Middle frontal gyrus (tissue), 1 donor: ENCODE measurements at regions not wholly inside any gene's neighbourhood (a gene's known extent, or its start where the extent isn't known, plus 50 kb on each side); places are given as distances from the start of the nearest gene placed in this dataset.

Source experiments
- DNase-seq: peaks from one replicate; pipeline ENCODE4 v3.0.0-alpha.2; 2015; ENCODE audit warnings: low spot score; ENCODE audit errors: extremely low spot score

DNA sequence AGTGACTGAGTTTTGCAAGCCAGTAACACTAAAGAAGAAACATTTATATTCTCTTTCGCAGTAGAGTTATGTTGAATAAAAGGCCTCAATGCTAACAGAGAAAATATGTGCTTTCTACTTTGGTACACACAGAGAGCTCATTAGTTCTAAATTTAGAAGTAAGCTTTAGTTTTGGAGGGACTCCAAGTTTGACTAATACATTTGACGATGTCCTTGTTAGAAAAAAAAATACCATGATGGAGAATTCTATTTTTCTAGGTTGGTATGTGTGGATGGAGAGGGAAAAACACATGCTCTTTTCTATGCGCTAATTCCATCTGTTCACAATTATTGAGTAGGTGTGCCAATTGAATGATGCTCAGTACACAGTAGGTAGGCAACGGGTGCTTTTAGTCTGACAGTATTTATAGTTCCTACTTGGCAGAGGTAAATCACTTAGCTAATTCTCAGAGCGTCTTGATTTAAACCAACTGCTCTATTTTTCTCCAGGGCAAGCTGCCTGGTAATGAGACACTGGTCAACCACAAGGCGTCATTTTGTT lies 327.2 kb upstream of the AKR1E2 start:
- peak; percentile 16 for DNase-seq

DNA sequence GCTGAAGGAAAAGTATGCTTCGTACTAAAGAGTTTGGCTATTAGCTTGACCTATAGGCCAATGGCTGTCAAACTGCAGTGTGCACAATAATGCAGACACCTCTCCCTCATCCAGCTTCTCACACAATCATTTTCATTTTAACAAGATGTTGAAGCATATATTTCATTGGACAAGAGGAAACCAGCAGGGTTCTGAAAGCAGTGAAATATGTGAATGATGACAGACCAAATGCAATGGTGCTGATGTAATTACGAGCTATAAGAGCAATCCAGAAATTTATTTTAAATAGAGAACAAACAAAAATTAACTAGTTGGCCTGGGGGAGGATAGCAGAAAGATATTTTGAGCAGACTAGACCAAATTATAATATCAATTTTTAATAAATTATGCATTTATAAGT lies 331.5 kb upstream of the AKR1E2 start:
- DNase-seq: no peak

DNA sequence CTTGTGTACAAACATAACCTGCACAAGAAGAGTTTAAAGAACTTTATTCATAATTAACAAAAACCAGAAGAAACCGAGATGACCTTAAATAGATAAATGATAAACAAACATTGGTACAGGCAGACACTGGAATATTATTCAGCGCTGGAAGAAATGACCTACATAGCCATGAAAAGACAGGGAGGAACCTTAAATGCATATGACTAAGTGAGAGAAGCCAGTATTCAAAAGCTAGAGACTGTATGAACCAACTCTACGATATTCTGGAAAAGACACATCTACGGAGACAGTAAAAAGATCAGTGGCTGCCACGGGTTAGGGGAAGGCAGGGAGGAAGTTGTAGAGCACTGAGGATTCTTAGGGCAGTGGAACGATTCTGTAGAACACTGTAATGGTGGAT lies 333.8 kb upstream of the AKR1E2 start:
- no peak for DNase-seq

DNA sequence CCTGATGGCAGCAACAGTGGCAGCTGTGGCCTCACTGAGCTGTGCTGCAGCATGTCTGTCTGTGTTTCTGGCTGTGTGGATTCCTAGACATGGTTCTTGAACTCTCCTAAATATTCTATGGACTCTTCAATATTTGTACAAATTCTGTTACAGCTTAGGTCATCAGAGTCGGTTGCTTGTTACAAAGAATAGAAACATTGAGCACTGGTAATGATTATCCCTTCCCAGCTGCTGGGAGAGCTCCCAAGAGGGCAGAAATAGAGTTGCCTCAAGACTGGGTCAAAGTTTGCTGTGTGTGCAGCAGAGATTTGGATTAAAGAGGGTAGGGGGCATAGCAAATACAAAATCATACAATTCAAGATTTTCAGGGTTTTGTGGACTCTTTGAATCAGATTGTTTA lies 337.1 kb upstream of the AKR1E2 start:
- no peak for DNase-seq

DNA sequence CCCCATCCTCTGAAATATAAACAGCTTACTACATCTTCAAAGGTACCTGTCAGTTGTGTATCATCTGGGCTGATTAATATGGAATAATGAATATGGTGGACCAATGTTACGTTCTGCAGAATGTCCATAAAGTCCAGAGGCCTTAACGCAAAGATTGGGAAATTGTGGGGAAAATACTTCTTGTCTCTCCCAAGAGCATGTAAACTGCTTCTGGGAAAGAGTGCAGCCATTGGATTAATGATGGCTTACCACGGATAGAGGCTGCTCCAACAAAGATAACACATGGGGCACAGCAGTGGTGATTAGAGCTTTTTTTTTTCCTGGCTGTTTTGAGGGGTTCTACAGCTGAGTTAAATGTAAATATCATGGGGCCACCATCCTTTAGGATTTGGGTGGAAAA lies 340.4 kb upstream of the AKR1E2 start:
- no peak for DNase-seq

DNA sequence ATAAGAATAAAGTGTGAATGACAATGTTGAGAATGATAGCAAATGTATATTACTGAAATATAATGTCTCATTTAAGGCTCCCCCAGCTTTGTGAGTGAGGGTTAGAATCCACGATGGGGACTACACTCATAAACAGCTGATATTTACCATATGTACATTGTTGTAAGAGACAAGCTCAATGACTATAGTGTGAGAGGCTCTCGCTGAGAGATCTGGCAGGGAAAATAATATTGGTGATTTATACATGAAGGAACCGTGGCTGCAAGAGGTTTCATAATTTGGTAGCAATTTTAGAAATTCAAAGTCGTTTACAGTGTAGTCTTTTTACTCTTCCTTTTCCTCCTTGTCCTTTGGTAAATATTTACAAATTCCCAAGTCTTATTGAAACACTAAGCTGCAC lies 342.2 kb upstream of the AKR1E2 start:
- no peak for DNase-seq

DNA sequence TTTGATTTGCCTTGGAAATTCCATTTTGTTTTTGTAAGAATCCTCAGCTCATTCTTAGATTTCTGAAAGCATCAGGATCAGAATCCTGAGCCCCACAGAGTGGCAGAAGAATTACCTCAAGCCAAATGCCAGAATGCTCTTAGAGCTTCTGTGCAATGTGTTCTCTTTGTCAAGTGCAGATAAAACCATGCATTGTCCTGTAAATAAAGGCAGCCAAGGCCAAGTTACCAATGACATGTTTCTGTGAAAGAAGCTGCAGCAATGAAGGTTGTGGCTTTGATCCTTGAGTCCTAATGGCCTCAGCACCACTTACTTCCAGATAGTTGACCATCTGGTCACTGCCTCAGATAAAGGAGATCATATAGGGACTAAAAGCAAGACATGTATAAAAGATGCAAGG lies 343.3 kb upstream of the AKR1E2 start:
- DNase-seq: no peak

DNA sequence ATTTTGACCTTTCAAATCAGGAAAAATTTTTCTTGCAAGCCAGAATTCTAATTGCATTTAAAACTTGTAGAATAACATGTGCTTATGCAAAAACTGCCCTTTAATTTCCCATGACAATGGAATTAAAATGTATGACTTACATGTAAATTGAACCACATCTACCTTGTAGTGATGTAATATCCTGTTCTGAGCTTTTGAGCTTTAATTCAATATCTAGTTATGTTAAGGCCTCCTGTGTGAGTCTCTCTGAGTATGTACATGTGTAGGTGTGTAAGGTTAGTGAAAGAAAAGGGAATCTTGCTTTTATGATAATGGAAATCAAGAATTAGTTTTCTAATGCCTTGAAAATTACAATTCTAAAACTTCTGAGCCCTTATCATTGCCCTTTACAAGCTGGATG lies 344.8 kb upstream of the AKR1E2 start:
- no peak for DNase-seq

DNA sequence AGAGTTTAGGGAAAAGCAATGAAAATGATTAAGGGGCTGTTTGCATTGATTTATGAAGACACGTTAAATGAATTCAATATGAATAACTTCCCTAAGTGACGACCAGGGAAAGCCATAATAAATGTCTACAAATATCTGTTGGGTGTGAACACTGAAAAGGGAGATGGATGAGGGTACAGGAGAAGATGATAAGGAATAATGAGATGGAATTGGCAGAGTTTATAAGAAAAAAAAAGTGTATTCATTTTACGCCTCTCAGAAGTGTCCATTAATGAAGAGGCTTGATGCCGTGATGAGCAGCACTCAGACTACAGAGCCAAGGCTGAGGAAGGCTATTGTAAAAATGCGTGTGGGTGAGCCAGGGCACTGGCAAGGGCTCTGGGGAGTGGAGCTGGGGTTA lies 346.7 kb upstream of the AKR1E2 start:
- no peak for DNase-seq

DNA sequence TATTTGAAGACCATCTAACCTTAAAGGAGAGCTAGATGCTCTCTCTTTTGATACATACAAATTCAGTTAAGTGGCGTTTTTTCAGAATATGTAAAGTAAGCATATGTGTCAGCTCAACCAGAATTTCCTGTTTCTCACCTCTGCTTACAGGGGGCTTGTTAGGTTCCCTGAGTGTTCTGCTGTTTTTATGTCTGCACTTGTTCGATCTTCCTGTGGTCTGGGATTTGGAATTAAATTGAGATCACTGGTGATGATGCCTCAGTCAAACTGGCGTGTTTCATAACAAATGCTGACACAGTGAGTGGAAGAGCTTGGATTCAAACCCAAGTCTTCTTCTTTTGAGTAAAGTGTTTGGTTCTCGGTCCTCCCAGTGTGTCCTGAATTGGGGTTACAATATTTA lies 348.3 kb upstream of the AKR1E2 start:
- DNase-seq: no peak

DNA sequence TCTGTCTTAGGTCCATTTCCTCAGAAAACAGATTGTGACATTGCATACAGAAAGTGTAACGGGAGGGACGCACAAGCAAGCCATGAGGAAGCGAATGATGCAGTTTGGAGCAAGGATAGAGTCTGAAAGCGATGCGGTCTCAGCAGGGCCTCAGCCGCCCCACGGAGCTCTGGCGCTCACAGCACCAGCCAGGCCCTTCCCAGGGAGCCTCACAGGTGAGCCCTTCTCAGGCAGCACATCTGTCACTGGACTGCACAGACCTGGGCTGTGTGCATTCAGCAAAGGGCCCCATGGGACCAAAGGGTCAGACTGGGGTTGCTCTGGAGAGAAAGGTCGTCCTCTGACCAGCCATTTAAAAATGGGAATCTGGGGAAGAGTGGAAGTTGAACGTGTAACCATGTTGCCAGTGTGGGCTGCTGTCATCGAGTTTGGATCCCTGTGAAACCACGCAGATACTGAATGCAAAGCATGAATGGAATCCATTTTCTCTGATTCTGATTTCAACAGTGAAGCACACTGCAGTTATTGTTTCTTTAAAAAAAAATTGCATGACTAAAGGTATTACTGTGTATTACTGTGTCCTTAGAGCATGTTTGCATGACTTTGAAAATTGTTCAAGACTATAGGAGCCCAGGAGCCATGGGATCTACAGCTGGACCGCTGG lies 350.0 kb upstream of the AKR1E2 start:
- DNase-seq: no peak

DNA sequence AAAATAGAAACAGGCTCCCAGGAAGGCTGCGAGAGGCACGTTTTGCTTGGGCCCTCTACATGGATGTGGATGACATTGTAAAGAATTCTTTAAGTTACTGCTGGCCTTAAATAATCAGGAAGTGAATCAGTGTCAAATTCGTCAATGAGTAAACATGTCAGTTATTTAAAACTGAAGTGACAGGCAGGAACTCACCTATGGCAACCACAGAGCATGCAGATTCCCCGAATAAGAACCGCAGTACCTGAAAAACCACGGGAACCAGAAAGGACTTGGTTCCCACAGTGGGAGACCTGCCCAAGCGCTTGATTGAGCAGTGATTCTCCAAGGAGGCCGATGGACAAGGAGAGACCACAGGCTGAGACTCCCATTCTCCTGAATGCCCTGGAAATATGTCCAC lies 351.2 kb upstream of the AKR1E2 start:
- no peak for DNase-seq

DNA sequence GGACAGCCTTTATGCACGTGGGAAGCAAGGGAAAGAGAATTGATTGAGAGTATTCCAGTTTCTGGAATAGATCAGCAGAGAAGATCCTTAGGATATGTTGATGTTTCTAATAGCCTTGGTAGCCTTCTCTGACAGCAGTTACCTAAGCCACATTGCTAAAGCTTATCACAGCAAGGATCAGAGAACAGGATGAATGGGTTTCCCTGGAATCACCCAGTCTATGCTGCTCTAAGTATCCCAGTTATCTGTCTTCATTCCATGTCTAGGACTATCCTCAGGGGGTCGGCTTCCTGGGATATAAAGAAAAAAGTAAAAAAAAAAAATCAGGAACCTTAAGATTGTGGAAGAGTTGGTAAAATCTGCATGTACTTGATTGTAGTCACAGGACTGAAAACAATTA lies 352.0 kb upstream of the AKR1E2 start:
- DNase-seq: no peak

DNA sequence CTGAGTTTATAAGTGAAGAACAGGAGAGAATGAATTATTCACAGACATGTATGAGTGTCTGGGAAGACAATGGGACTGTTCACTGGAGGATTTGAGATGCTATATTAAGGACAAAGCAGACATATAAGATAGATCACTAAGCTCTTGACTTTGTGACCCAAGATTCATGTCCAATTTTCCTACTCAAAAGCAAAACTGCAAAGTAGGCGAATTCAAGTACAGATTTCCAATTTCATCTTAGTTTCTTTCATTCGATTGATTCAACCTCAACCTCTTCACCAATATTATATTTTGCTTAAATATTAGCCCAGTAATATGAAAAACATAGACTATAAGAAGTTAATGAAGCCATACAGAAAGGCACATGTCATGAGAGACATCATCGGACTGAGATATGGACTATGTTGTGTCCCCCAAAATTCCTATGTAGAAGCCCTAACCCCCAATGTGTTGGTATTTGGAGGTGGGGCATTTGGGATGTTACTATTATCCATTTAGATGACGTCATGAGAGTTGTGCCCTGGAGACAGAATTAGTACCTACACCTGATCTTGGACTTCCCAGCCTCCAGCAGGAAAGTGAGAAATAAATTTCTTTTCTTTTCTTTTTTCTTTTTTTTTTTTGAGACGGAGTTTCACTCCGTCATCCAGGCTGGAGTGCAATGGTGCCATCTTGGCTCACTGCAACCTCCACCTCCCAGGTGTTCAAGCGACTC lies 353.7 kb upstream of the AKR1E2 start:
- no peak for DNase-seq

DNA sequence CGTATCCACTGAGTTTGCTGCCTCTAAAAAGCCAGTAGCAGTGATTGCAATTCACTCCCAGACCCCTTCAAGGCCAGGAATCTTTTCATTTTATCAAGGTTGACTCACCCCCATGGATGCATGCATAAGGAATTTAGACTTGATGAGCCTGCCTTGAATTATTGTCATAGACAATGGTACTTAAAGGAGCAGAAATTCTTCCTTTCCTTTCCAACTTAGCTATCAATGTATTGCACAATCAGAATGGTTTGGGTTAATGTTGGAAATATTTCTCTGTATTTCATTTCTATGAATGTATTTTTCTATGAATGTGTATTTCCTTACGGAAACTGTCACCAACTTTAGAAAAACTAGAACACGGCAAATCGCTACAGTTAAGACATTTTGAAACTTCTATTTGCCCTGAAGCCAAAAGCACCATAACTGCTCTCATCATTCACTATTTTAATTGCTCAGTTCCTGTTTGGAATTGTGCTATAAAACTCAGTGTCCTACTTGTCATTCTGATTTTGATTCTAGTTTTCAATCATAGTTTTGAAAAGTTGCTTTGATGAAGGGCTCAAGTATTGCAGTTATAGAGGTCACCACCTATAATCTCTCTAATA lies 355.7 kb upstream of the AKR1E2 start:
- no peak for DNase-seq

DNA sequence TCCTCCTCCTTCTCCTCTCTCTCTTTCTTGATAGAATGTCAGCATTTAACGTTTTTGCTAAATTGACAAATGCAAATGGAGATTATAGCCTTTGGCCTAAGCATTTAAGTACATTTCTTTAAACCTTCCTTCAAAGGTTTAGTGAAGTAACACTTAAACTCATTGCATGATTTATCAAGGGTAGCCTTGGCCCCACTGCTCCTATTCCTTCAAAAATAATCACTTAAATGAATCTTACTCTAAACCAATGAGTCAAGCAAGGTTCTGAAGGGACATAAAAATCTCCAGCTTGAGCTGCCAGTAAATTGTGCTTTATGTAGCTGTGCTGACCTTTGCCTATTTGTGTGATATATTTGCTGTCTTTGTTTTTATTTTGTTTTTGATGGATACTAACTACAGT lies 358.5 kb upstream of the AKR1E2 start:
- no peak for DNase-seq

DNA sequence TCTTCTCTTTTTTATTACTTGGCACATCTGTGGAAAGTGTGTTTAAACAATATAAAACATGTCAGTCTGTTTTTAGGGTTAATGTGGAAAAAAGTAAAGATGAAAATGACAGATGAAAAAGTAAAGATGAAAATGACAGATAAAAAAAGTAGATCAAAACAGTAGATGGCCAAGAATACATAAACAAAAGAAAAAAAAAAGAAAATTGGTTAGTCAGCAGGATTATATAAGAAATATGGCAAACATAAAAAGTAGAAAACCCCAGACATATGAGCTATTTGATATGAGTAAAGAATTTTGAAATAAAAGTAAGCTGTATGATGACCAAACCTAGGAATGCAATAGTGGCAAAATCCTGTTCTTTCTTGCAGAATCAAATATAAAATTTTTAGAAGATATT lies 365.7 kb upstream of the AKR1E2 start:
- DNase-seq: no peak

DNA sequence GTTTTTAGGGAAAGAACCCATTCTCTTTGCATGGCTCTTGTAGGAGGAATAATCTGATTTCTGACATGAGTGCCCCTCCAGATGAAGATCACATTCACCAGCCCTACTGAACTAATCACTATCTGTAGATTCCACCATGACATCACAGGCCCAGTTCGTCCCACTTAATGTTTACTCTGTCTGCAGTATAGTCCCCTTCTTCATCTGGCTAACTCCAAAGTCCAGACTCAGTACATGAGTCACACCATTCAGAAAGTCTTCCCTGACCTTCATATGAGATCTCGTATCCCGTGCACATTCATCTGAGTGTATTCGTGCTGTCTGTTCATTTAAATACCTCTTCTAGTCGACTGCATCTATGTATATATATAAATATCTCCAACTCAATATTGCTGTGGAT lies 366.5 kb upstream of the AKR1E2 start:
- no peak for DNase-seq

DNA sequence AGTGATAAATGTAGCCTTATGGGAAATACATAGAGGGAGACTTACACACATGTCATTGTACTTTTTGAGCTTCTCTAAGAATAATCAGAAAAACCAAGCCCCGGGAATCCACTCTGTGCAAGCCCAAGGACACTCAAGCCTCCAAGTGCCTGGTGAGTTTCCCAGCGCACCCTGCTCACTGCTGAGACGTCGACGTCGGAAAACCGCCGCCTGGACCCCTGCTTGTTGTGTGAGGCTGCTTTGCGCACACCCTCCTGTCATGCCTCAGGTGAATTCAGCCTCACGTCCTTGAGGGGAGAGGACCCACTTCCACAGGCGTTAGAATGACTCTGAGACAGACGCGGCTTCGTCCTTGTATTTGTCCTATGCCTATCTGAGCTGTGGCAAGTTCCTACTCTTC lies 368.4 kb upstream of the AKR1E2 start:
- no peak for DNase-seq

DNA sequence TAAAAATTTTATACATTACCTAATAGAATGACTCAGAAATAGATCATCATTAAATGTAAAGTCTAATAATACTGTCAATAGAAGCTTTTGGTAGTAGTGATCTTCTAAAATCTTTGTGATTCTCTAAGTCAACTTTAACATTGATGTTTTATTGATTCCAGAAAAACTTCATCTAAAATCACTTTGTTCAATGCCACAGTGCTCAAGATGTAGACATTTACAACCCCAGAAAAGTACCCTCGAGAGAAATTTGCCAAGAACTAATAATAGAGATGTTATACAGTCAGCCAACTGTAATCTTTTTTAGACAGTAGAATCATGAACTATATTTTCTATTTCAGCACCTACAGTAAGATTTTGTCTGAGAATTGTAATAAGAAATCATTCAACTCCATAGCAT lies 369.2 kb upstream of the AKR1E2 start:
- DNase-seq: no peak

DNA sequence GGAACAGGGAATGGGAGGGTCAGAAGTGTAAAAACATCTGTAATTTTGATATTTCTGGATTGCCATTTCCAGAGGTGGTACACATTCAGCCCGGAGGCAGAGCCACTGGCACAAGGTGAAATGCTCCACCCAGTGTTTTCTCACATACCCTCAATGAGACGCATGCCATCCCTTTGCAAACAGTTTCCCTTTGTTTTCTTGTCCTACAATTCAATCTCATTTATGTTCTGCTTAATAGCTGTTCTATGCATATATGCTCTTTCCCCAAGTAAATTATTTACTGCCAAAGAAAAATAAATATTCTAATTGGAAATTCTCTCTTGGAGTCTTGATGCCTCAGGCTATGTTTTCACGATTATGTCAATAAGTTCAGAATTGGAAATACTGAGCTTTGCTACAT lies 369.7 kb upstream of the AKR1E2 start:
- DNase-seq: no peak

DNA sequence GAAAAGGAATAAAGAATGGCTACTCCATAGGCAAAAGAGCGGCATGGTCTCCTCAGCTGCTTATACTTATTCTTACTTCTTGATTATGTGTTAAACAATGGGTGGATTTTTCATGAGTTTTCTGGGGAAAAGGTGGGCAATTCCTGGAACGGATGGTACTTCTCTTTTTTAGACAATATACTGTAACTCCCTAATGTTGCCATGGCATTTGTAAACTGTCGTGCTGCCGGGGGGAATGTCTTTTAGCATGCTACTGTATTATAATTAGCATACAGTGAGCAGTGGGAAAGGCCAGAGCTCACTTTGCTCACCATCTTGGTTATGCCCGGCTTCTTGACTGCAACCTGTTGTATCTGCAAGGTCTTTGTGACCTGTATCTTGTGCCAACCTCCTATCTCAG lies 372.1 kb upstream of the AKR1E2 start:
- no peak for DNase-seq

DNA sequence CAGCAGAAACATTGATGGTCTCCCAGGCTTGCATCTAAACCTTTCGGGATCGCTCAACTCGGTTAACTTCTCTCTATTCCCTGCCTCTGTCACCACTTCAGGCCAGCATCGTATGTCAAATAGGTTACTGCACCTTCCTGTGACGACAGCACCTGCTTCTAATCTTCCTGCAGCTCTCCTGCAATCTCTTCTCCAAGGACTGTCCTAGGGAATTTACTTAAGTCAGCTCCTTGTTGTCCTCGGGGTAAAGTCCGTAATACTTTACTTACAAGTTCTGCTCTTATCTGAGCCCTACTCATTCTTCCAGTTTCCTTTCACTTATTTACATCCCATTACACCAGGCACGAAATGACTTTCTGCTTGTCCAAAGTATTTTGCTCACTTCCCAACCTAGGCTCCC lies 372.7 kb upstream of the AKR1E2 start:
- DNase-seq: no peak
